Body of pancreas (tissue), 4 donors: ENCODE measurements at regions not wholly inside any gene's neighbourhood (a gene's known extent, or its start where the extent isn't known, plus 50 kb on each side); places are given as distances from the start of the nearest gene placed in this dataset.

ENCODE experiments used
- ATAC-seq: fragments of 150-250 bp; one replicate; pipeline ENCODE4 v1.9.1; 2016
- DNase-seq, 4 donors: peaks; one replicate each; pipeline ENCODE4 v3.0.0-alpha.2; 2019
- H3K27ac ChIP-seq, 4 donors: fragments of 200-600 bp; sonication (generic); 1 replicate in 3 of 4; 2 replicates in 1 of 4; pipeline versions ENCODE4 v1.5.1 to v1.6.1; 2016 to 2019; ENCODE audit warnings: mild to moderate bottlenecking in 1 of 4, mixed read lengths in 1 of 4, moderate library complexity in 1 of 4
- H3K27me3 ChIP-seq, 2 donors: fragments of 200-600 bp; sonication (generic); one replicate each; pipeline ENCODE4 v1.6.0; 2016; ENCODE audit warnings: mild to moderate bottlenecking in 1 of 2
- H3K36me3 ChIP-seq, 2 donors: fragments of 200-600 bp; sonication (generic); replicated peaks in 1 of 2; 2 replicates each; pipeline ENCODE4 v1.5.1; 2016; ENCODE audit warnings: low read depth in 2 of 2; ENCODE audit not compliant: insufficient read depth in 1 of 2
- H3K4me1 ChIP-seq: fragments of 200-600 bp; sonication (generic); one replicate; pipeline ENCODE4 v1.6.0; 2016
- H3K4me3 ChIP-seq, 2 donors: fragments of 200-600 bp; sonication (generic); 1 replicate in 1 of 2; 2 replicates in 1 of 2; pipeline ENCODE4 v1.5.1; 2016 to 2019
- H3K9me3 ChIP-seq, 3 donors: fragments of 200-600 bp; sonication (generic); 1 replicate in 2 of 3; 2 replicates in 1 of 3; pipeline ENCODE4 v1.5.1; 2016
- POLR2A ChIP-seq, 3 donors: fragments of 450-650 bp; IDR thresholded peaks; one replicate each; pipeline ENCODE4 v1.6.1; 2016; ENCODE audit warnings: antibody characterized with exemption in 3 of 3, mild to moderate bottlenecking in 2 of 3
- WGBS, 2 donors: methylation state at CpG; one replicate each; pipeline ENCODE4 v1.1.5; 2017; 5-methylcytosine and 5-hydroxymethylcytosine counted together
- intact Hi-C: fragments of 100-400 bp; cut with DNase I; formaldehyde crosslinking; loops from one replicate; pipeline ENCODE4 v1.15.1; 2023
- TF ChIP-seq, protein P1 (sequence below), 7 experiments: fragments of 450-650 bp in 4 of 7; fragments of 200-600 bp in 3 of 7; sonication (generic) in 3 of 7; IDR thresholded peaks; one replicate each; pipeline ENCODE4 v1.5.1; 2016 to 2019; ENCODE audit warnings: antibody characterized with exemption in 7 of 7

DNA sequence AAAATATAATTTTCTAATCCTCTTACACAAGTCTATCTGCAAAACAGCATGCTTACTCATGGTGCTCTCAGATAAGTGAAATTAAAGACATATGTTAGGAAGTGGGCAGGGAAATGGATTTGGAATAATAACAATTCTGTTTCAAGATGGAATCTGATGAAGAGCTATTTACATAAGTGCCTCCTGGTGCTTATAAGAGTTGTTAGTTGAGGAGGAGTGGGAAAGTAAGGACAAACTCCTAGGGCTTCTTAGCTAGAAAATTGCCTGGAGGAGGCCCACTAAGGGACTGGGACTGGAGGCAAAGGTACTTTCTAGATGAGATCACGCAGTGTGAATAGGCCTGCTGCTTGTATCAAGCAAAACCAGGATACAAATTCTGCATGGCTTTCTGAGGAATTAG is 939.8 kb downstream of the GLUD2 start:
- WGBS, 2 donors, result 67 to 86% methylated on average over 1 of the region's 1 CpG
- Histone ChIP-seq H3K36me3 (no peaks in the 10 kb centered on the region), H3K4me1 (no peaks in the 10 kb centered on the region), H3K27ac (no peak overlapping the region), H3K27me3 (no peaks in the 10 kb centered on the region), H3K9me3 (no peaks in the 10 kb centered on the region), H3K4me3 (no peak overlapping the region)
- intact Hi-C loops, result no loop called here
- ATAC-seq (no peak), DNase-seq (no peak)
- TF ChIP-seq POLR2A (IDR thresholded peaks at IDR 0.05), result no peak
- TF ChIP-seq, protein P1, sequence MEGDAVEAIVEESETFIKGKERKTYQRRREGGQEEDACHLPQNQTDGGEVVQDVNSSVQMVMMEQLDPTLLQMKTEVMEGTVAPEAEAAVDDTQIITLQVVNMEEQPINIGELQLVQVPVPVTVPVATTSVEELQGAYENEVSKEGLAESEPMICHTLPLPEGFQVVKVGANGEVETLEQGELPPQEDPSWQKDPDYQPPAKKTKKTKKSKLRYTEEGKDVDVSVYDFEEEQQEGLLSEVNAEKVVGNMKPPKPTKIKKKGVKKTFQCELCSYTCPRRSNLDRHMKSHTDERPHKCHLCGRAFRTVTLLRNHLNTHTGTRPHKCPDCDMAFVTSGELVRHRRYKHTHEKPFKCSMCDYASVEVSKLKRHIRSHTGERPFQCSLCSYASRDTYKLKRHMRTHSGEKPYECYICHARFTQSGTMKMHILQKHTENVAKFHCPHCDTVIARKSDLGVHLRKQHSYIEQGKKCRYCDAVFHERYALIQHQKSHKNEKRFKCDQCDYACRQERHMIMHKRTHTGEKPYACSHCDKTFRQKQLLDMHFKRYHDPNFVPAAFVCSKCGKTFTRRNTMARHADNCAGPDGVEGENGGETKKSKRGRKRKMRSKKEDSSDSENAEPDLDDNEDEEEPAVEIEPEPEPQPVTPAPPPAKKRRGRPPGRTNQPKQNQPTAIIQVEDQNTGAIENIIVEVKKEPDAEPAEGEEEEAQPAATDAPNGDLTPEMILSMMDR (IDR thresholded peaks at IDR 0.05), result no peak

DNA sequence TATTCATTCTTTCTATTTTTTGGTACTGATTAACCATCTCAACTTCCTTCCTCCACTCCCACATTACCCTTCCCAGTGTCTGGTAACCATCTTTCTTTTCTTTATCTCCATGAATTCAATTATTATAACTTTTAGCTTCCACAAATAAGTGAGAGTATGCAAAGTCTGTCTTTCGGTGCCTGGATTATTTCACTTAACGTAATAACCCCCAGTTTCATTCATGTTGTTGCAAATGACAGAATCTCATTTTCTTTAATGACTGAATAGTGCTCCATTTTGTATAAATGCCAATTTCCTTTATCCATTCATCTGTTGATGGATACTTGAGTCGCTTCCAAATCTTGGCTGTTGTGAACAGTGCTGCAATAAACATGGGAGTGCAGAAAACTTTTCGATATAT is 940.4 kb downstream of the GLUD2 start:
- H3K4me1 ChIP-seq, result no peaks in the 10 kb centered on the region
- 53 to 68% methylated on average over 4 of the region's 4 CpGs for WGBS, 2 donors
- H3K27ac ChIP-seq, result no peak overlapping the region
- intact Hi-C loops, result no loop called here
- ATAC-seq (no peak), DNase-seq (no peak)
- H3K4me3 ChIP-seq, result no peak overlapping the region
- no peaks in the 10 kb centered on the region for H3K9me3 ChIP-seq
- H3K27me3 ChIP-seq, result no peaks in the 10 kb centered on the region
- no peak for TF ChIP-seq POLR2A (IDR thresholded peaks at IDR 0.05)
- TF ChIP-seq, protein P1 (IDR thresholded peaks at IDR 0.05), result no peak
- H3K36me3 ChIP-seq, result no peaks in the 10 kb centered on the region

DNA sequence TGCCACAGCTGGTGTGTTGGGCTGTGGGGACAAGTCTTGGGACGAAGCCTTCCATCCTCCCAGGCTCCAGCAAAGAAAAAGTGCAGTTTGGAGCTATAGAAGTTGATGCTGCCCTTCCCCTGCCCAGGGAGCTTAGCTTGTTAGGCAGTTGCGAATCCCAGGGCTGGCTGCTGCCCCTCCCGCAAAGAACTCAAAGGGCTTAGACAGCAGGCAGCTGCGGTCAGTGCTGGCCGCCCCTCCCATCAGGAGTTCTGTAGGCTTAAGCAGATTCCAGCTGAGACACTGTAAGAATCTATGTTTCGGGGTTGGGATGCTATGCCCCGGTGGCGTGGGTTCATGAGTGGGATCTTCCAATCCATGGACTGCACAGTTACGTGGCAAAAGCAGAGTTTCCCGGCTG is 956.7 kb downstream of the GLUD2 start:
- Histone ChIP-seq H3K4me1 (no peaks in the 10 kb centered on the region), H3K27ac (no peak overlapping the region), H3K36me3 (no peaks in the 10 kb centered on the region), H3K9me3 (no peaks in the 10 kb centered on the region), H3K27me3 (no peaks in the 10 kb centered on the region), H3K4me3 (no peak overlapping the region)
- ATAC-seq, result no peak
- intact Hi-C loops, result no loop called here
- 60 to 73% methylated on average over 1 to 9 of the region's 10 CpGs for whole genome bisulfite sequencing, 2 donors
- DNase-seq, result no peak
- TF ChIP-seq, protein P1 (IDR thresholded peaks at IDR 0.05), result no peak
- no peak for TF ChIP-seq POLR2A (IDR thresholded peaks at IDR 0.05)

DNA sequence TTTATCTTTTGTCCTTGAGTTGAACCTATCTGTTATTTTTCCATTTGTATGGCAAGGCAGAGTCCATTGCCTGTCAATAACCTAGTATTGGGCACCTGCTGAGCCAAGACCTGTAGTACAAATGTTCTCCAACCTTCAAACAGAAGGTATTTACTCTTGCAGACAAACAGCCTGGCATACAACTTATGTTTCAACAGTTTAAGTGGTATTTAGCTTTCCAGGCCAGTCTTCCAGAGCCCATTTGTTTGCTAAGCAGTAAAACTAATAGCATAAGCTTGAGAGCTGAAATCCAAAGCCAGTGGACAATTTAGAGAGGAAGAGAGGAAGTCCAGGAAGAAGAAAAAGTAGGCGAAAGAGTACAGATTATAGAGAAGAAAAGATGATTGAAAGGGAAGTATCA is 979.3 kb downstream of the GLUD2 start:
- DNase-seq (no peak), ATAC-seq (no peak)
- Histone ChIP-seq H3K36me3 (no peaks in the 10 kb centered on the region), H3K27ac (no peak overlapping the region), H3K4me3 (no peak overlapping the region), H3K4me1 (no peaks in the 10 kb centered on the region), H3K27me3 (no peaks in the 10 kb centered on the region), H3K9me3 (no peaks in the 10 kb centered on the region)
- TF ChIP-seq, protein P1 (IDR thresholded peaks at IDR 0.05), result no peak
- TF ChIP-seq POLR2A (IDR thresholded peaks at IDR 0.05), result no peak
- WGBS, 2 donors, result 67 to 70% methylated on average over 1 of the region's 1 CpG
- intact Hi-C loops, result no loop called here

GRCh38 chrX:122046226-122046625 is 998.8 kb downstream of the GLUD2 start:
- DNase-seq, result no peak
- WGBS, 2 donors, result 57 to 100% methylated on average over 1 of the region's 1 CpG
- H3K4me1 ChIP-seq, result no peaks in the 10 kb centered on the region

More at GRCh38 chrX:122046226-122046625, 998.8 kb downstream of the GLUD2 start:
- no peak overlapping the region for H3K4me3 ChIP-seq
- H3K9me3 ChIP-seq, result no peaks in the 10 kb centered on the region
- TF ChIP-seq POLR2A (IDR thresholded peaks at IDR 0.05), result no peak
- TF ChIP-seq, protein P1 (IDR thresholded peaks at IDR 0.05), result no peak
- no peak overlapping the region for H3K27ac ChIP-seq
- no peaks in the 10 kb centered on the region for H3K27me3 ChIP-seq
- no peak for ATAC-seq
- intact Hi-C loops, result no loop called here
- H3K36me3 ChIP-seq, result no peaks in the 10 kb centered on the region
